ENCODE measurements at regions not wholly inside any gene's neighbourhood (a gene's known extent, or its start where the extent isn't known, plus 50 kb on each side); places are given as distances from the start of the nearest gene placed in this dataset.

DNA sequence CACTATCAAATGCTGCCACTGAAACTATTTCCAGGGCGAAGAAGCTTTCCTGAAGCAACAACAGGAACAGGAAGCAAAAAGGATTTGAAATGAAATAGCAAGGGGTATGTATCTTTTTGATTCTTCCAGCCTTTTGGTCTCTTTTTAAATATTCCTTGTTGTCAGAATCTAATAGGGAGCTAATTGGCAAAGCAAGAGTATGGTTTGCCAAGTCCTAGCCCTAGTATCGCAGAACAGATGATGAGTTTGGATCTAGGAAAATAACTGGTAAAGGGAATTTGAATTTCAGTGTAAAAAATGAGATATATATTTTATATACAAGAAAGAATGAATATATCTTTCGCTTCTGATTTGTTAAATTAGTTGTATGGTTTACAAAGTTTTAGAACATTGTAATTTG, 252.5 kb downstream of the ANKRD7 start:
- H3K27ac ChIP-seq = no peak overlapping the region
- no peaks in the 10 kb centered on the region for H3K36me3 ChIP-seq
- no peaks in the 10 kb centered on the region for H3K27me3 ChIP-seq
- peaks cover 0 to 9% (median 0%) of the 10 kb centered on the region in 12 donors for H3K9me3 ChIP-seq
- 77 to 82% (median 78%) methylated on average over 3 of the region's 3 CpGs for WGBS, 4 donors
- intact Hi-C loops (cut with DNase I) = no loop called here
- ATAC-seq = no peak
- no peak for DNase-seq
- H3K4me3 ChIP-seq = no peak overlapping the region
- no peaks in the 10 kb centered on the region for H3K4me1 ChIP-seq
- no peak for TF ChIP-seq POLR2A (IDR thresholded peaks at IDR 0.05)
- TF ChIP-seq, protein P1, sequence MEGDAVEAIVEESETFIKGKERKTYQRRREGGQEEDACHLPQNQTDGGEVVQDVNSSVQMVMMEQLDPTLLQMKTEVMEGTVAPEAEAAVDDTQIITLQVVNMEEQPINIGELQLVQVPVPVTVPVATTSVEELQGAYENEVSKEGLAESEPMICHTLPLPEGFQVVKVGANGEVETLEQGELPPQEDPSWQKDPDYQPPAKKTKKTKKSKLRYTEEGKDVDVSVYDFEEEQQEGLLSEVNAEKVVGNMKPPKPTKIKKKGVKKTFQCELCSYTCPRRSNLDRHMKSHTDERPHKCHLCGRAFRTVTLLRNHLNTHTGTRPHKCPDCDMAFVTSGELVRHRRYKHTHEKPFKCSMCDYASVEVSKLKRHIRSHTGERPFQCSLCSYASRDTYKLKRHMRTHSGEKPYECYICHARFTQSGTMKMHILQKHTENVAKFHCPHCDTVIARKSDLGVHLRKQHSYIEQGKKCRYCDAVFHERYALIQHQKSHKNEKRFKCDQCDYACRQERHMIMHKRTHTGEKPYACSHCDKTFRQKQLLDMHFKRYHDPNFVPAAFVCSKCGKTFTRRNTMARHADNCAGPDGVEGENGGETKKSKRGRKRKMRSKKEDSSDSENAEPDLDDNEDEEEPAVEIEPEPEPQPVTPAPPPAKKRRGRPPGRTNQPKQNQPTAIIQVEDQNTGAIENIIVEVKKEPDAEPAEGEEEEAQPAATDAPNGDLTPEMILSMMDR (IDR thresholded peaks at IDR 0.05) = no peak

DNA sequence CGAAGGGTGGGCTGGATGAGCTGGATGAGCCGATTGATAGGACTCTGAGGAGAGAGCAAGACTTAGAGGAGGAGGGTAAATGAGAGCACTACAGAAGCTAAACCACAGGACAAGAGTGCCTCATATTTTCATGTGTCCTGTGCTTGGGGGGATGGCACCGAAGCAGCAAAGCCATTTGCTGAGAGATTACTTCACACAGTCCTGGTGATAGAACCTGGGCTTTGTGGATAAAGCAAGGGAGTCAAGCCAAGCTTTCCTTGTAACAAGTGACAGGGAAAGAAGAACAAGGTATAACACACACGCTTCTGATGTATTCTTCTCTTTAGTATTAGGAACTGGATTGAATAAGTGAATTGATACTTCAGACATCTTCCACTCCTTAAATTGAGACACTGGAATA, 253.7 kb downstream of the ANKRD7 start:
- Histone ChIP-seq H3K4me3 (no peak overlapping the region), H3K27me3 (no peaks in the 10 kb centered on the region), H3K4me1 (no peaks in the 10 kb centered on the region), H3K27ac (no peak overlapping the region), H3K36me3 (no peaks in the 10 kb centered on the region), H3K9me3 (peaks cover 0 to 9% (median 0%) of the 10 kb centered on the region in 12 donors)
- TF ChIP-seq, protein P1 (IDR thresholded peaks at IDR 0.05) = no peak
- TF ChIP-seq POLR2A (IDR thresholded peaks at IDR 0.05) = no peak
- ATAC-seq (no peak), DNase-seq (no peak)
- 85 to 88% (median 86%) methylated on average over 4 of the region's 4 CpGs for WGBS, 4 donors
- intact Hi-C loops (cut with DNase I) = no loop called here

DNA sequence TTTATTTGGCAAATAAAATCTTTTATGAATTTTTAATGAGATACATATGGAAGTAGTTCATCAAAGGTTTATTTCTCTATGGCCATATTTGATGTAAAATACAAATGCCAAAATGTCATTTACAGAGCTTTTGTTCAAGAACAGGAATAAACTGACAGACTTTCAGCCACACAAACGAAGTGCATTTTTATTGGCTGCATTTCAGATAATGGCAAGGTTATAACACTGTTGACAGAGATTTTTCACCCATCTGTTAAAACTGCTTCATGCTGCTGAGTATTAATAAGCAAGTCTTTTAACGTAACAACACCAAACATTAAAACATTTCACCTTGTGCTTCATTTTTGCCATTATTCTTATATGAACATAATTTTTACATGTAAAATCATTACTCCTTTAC, 254.4 kb downstream of the ANKRD7 start:
- H3K36me3 ChIP-seq = no peaks in the 10 kb centered on the region
- WGBS, 4 donors = 50 to 63% (median 55%) methylated on average over 2 of the region's 2 CpGs
- no peak for TF ChIP-seq POLR2A (IDR thresholded peaks at IDR 0.05)
- TF ChIP-seq, protein P1 (IDR thresholded peaks at IDR 0.05) = no peak
- DNase-seq = no peak
- no peaks in the 10 kb centered on the region for H3K4me1 ChIP-seq
- no peak for ATAC-seq
- no peaks in the 10 kb centered on the region for H3K27me3 ChIP-seq
- H3K9me3 ChIP-seq = peaks cover 0 to 9% (median 0%) of the 10 kb centered on the region in 12 donors
- no peak overlapping the region for H3K4me3 ChIP-seq
- H3K27ac ChIP-seq = no peak overlapping the region
- intact Hi-C loops (cut with DNase I) = no loop called here

DNA sequence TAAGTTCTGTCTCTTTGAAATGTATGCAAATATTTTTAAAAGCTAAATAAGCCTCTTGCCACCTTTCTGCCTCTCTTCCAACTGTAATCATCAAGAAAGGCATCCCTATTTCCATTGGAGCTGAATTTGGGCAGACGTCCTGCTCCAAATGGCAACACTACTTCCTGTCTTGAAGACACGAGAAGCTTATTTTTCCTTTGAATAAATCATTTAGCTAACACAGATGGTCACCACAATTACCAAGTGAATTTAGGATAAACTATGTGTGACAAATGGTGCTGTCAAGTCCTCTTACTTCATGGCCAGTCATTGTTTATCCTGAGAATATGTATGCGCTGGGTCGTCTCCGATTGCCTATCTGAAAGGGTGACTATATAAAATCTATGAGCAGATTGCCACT, 268.0 kb downstream of the ANKRD7 start:
- no peak for TF ChIP-seq POLR2A (IDR thresholded peaks at IDR 0.05)
- TF ChIP-seq, protein P1 (IDR thresholded peaks at IDR 0.05) = no peak
- intact Hi-C loops (cut with DNase I) = no loop called here
- Histone ChIP-seq H3K4me1 (no peaks in the 10 kb centered on the region), H3K36me3 (no peaks in the 10 kb centered on the region), H3K27ac (no peak overlapping the region), H3K4me3 (no peak overlapping the region), H3K9me3 (no peaks in the 10 kb centered on the region), H3K27me3 (no peaks in the 10 kb centered on the region)
- ATAC-seq (no peak), DNase-seq (no peak)
- whole genome bisulfite sequencing, 4 donors = 53 to 61% (median 54%) methylated on average over 5 of the region's 5 CpGs

All from heart left ventricle (tissue), 16 donors.